Spinal cord (tissue), 9 donors: ENCODE measurements at regions not wholly inside any gene's neighbourhood (a gene's known extent, or its start where the extent isn't known, plus 50 kb on each side); places are given as distances from the start of the nearest gene placed in this dataset.

Experiments used
- DNase-seq, 6 donors: peaks; one replicate each; pipeline versions ENCODE4 v3.0.0 to v3.0.0-alpha.2; 2013 to 2015; ENCODE audit warnings: low spot score in 6 of 6, low read depth in 4 of 6
- H3K27ac ChIP-seq: one replicate; pipeline ENCODE4 v1.5.1; 2013; ENCODE audit warnings: low read depth, low read length, control low read depth
- H3K27me3 ChIP-seq: one replicate; pipeline ENCODE4 v1.6.1; 2013; ENCODE audit warnings: low read length; ENCODE audit not compliant: control insufficient read depth, insufficient read depth
- H3K36me3 ChIP-seq: one replicate; pipeline ENCODE4 v1.6.1; 2013; ENCODE audit warnings: low read length; ENCODE audit not compliant: control insufficient read depth, insufficient read depth
- H3K4me1 ChIP-seq: one replicate; pipeline ENCODE4 v1.6.1; 2013; ENCODE audit warnings: low read length; ENCODE audit not compliant: control insufficient read depth, insufficient read depth
- H3K4me3 ChIP-seq: one replicate; pipeline ENCODE4 v1.5.1; 2013; ENCODE audit warnings: low read depth, low read length, control low read depth
- H3K9me3 ChIP-seq: one replicate; pipeline ENCODE4 v1.6.1; 2013; ENCODE audit warnings: low read length; ENCODE audit not compliant: control insufficient read depth, insufficient read depth
- WGBS: methylation state at CpG from one replicate; pipeline ENCODE4 v1.1.5; 2013; ENCODE audit warnings: missing lambda C conversion rate; ENCODE audit not compliant: insufficient coverage; 5-methylcytosine and 5-hydroxymethylcytosine counted together
- donor health status: healthy.

DNA sequence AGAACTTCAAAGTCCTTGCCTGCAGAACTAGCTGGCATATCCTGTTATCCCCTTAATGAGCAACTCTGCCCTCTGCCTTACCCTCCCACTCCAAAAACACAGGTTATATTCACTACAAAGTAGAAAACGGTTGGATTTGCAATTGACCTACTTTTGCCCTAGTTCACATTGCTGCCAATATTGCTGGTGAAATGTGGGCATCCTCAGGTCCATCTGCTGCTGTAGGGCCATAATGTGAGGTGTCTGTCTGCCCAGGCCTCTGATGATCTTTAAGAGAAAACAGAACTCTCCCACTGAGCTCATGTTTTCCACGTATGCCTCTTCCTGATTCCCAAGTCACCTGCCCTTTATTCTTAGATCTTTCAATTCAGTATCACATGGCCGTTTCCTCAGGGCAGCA lies 294.0 kb upstream of the CDH20 start:
- Histone ChIP-seq H3K36me3 (no peaks in the 10 kb centered on the region), H3K9me3 (no peaks in the 10 kb centered on the region), H3K4me3 (no peak overlapping the region), H3K4me1 (no peaks in the 10 kb centered on the region), H3K27ac (no peak overlapping the region), H3K27me3 (no peaks in the 10 kb centered on the region)
- DNase-seq: no peak
- 40% methylated on average over 1 of the region's 3 CpGs for WGBS

DNA sequence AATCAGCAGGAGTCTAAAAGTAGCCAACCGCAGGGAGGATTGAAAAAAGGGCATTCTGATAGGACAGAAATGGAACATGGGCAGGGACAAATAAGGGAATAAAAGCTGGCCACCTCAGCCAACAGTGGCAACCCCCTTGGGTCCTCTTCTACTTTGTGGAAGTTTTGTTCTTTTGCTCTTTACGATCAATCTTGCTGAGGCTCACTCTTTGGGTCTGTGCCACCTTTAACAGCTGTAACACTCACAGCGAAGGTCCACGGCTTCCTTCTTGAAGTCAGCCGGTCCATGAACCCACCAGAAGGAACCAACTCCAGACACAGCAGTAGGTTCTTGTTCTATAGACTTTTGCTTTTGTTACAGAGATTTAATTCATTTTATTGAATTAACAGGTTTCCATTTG lies 285.4 kb upstream of the CDH20 start:
- WGBS: 92% methylated on average over 2 of the region's 5 CpGs
- no peak overlapping the region for H3K4me3 ChIP-seq
- no peaks in the 10 kb centered on the region for H3K9me3 ChIP-seq
- no peaks in the 10 kb centered on the region for H3K36me3 ChIP-seq
- no peaks in the 10 kb centered on the region for H3K4me1 ChIP-seq
- no peaks in the 10 kb centered on the region for H3K27me3 ChIP-seq
- no peak overlapping the region for H3K27ac ChIP-seq
- peak in 1 of 6 donors; percentile 10 for DNase-seq

DNA sequence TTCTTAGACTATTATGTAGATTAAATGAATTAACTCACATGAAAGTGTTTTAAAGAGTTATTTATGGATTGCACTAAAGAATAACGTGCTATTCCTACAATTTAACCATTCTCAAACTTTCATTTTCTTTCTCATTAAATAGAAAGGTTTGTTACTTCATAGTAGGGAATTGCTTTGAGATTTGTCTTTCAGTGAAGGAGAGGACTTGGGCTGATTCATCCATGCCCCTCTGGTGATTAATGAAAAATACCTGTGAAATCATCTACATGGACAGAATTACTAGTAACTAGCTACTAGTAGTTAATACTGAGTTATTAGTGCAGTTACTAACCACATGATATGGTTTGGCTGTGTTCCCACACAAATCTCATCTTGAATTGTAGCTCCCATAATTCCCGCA lies 275.8 kb upstream of the CDH20 start:
- no peaks in the 10 kb centered on the region for H3K9me3 ChIP-seq
- H3K27me3 ChIP-seq: no peaks in the 10 kb centered on the region
- H3K4me3 ChIP-seq: no peak overlapping the region
- no peaks in the 10 kb centered on the region for H3K36me3 ChIP-seq
- H3K27ac ChIP-seq: no peak overlapping the region
- WGBS: no CpG with 5 or more reads among the region's 2 CpGs
- DNase-seq: no peak
- no peaks in the 10 kb centered on the region for H3K4me1 ChIP-seq

DNA sequence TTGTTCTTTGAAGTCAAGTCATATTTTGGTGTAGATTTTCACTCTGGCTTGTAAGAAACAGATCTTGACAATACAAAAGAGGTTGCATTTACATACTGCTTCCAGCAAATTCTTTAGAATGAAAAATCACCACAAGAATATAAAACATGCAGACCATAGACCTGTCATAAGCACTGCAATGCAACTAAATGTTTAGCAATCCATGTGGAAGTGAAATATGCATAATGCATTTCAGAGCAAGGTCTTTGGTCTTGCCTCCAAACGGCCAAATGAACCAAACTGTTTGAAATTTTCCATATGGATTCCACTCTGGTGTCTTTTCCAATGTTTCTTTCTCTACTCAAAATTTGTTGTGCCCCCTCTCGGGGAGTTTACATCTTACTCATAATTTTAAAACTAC lies 271.0 kb upstream of the CDH20 start:
- no peaks in the 10 kb centered on the region for H3K27me3 ChIP-seq
- no peak overlapping the region for H3K4me3 ChIP-seq
- 67% methylated on average over 1 of the region's 2 CpGs for WGBS
- H3K27ac ChIP-seq: no peak overlapping the region
- H3K36me3 ChIP-seq: no peaks in the 10 kb centered on the region
- DNase-seq: no peak
- no peaks in the 10 kb centered on the region for H3K4me1 ChIP-seq
- H3K9me3 ChIP-seq: no peaks in the 10 kb centered on the region

- Histone ChIP-seq H3K4me1 (no peaks in the 10 kb centered on the region), H3K36me3 (no peaks in the 10 kb centered on the region), H3K9me3 (no peaks in the 10 kb centered on the region), H3K4me3 (no peak overlapping the region), H3K27ac (no peak overlapping the region), H3K27me3 (no peaks in the 10 kb centered on the region)
- DNase-seq: peak in 1 of 6 donors; percentile 61
Measured at GRCh38 chr18:61064911-61065310, 268.3 kb upstream of the CDH20 start.

DNA sequence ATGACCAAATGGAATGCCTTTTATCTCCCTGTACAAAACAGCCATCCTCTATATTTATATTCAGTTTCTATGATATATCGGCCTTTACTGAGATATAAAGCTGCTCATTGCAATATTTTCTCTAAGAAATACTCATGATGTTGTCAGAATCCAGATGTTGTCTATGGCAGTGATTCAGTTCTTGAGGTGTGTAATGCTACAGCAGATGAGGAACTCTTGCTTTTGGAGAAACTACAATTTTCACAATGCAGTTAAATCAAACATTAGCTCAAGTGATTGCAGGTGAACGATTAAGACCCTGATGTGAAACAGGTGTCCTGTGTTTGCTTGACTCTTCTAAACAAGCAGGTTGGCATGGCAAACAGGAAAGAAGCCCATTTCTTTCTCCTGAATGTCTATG lies 256.2 kb upstream of the CDH20 start:
- Histone ChIP-seq H3K4me3 (no peak overlapping the region), H3K27ac (no peak overlapping the region), H3K27me3 (no peaks in the 10 kb centered on the region), H3K4me1 (no peaks in the 10 kb centered on the region), H3K36me3 (no peaks in the 10 kb centered on the region), H3K9me3 (no peaks in the 10 kb centered on the region)
- WGBS: no CpG with 5 or more reads among the region's 2 CpGs
- no peak for DNase-seq

DNA sequence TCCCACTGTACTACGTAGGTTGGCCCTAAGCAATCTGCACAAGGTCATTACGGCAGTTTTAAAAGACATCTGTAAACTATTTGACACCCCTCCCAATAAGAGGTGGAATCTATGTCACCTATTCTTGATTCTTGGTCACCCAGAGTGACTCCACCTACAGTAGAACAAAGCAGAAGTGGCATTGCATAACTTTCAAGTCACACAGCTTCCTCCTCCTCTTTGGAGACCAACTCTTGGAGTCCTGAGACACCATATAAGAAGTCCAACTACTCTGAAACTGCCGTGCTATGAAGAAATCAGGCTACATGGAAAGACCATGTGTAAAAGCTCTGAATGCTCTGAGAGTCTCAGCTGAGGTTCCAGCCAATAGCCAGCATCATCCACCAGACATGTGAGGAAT lies 253.5 kb upstream of the CDH20 start:
- no peak overlapping the region for H3K27ac ChIP-seq
- no peaks in the 10 kb centered on the region for H3K36me3 ChIP-seq
- H3K9me3 ChIP-seq: no peaks in the 10 kb centered on the region
- H3K27me3 ChIP-seq: no peaks in the 10 kb centered on the region
- WGBS: 96% methylated on average over 3 of the region's 3 CpGs
- DNase-seq: no peak
- H3K4me3 ChIP-seq: no peak overlapping the region
- H3K4me1 ChIP-seq: no peaks in the 10 kb centered on the region

DNA sequence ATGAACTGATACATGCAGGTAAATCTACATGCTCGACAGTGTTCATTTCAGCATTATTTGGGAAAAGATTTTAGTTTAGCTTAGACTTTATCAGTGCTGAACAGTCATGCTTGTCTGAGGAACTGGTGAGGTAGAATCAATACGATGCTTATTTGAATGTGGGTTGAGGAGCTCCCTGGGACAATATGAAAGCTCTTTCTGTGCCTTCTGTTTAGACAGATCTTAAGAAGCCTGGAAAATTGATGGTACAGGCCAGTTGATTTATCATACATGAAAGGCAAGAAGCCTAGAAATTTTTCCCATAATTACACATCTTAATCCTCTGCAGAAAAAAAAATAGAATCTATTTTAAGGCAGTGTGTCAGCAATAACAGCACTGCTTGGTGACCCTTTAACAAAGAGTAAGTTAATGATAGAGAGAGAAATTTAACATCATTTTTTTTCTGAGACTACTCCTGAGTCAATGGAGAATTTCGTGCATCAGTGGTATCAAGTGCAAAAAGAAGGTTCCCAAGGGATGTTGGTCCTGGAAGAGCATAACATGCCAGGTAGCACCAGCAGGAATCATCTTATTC lies 252.2 kb upstream of the CDH20 start:
- Histone ChIP-seq H3K27ac (no peak overlapping the region), H3K4me3 (no peak overlapping the region), H3K27me3 (no peaks in the 10 kb centered on the region), H3K4me1 (no peaks in the 10 kb centered on the region), H3K9me3 (no peaks in the 10 kb centered on the region), H3K36me3 (no peaks in the 10 kb centered on the region)
- WGBS: 80% methylated on average over 3 of the region's 3 CpGs
- DNase-seq: no peak

DNA sequence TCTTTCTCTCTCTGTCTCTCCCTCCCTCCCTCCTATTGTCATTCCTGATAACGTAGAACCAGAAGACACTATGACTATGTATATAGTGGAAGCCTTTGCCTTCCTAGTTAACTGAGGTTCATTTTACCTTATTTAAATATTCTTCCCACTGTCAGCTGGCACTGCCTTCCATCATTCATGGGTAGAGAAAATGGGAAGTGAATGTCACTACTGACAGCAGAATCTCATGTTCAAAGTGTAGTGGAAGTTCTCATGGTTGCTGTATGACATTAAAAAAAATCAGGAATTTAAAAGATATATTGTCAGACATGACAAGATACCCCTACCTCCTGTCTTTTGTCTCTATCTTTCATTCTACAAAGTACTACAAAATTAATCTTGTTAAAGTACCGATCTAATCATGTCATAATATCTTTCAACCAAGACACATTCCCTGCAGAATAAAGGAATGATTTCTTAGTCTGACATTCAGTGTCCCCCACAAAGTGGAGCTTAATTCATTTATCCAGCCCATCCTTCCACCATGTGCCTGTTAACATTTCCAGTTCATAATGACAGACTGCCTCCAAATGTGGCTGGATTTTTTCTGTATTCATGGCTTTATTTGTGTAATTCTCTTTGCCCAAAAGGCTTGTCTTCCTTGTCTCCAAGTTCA lies 250.1 kb upstream of the CDH20 start:
- H3K36me3 ChIP-seq: no peaks in the 10 kb centered on the region
- WGBS: 100% methylated on average over 1 of the region's 2 CpGs
- H3K27ac ChIP-seq: no peak overlapping the region
- H3K4me3 ChIP-seq: no peak overlapping the region
- H3K9me3 ChIP-seq: no peaks in the 10 kb centered on the region
- H3K4me1 ChIP-seq: no peaks in the 10 kb centered on the region
- no peaks in the 10 kb centered on the region for H3K27me3 ChIP-seq
- no peak for DNase-seq

GRCh38 chr18:61085036-61085435 lies 248.2 kb upstream of the CDH20 start:
- no peaks in the 10 kb centered on the region for H3K36me3 ChIP-seq
- 100% methylated on average over 1 of the region's 3 CpGs for WGBS
- no peak overlapping the region for H3K27ac ChIP-seq
- H3K9me3 ChIP-seq: no peaks in the 10 kb centered on the region
- no peaks in the 10 kb centered on the region for H3K4me1 ChIP-seq
- H3K27me3 ChIP-seq: no peaks in the 10 kb centered on the region
- H3K4me3 ChIP-seq: no peak overlapping the region
- no peak for DNase-seq
